ENCODE measurements at regions not wholly inside any gene's neighbourhood (a gene's known extent, or its start where the extent isn't known, plus 50 kb on each side); places are given as distances from the start of the nearest gene placed in this dataset.

DNA sequence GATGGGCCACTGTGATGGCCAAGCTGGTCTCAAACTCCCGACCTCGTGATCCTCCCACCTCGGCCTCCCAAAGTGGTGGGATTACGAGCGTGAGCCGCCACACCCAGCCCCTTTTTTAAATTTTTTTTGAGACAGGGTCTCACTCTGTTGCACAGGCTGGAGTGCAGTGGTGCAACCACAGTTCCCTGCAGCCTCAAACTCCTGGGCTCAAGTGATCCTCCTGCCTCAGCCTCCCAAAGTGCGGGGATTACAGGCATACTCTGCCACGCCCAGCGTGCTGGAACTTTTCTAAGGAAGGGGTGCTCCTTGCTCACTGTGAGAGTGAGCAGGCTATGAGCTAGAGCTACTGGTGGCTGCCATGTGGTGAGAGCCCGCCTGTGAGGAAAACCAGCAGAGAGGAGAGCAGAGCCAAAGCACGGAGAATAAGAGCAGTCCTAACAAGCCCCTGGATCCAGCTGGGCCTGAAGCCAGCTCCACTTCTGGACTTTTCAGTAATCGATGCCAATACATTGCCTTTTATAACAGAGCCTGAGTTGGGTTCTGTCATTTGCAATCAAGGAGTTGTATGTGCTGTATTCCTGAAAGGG is 75.5 kb upstream of the UNC5A start:
- TF ChIP-seq, protein P1, sequence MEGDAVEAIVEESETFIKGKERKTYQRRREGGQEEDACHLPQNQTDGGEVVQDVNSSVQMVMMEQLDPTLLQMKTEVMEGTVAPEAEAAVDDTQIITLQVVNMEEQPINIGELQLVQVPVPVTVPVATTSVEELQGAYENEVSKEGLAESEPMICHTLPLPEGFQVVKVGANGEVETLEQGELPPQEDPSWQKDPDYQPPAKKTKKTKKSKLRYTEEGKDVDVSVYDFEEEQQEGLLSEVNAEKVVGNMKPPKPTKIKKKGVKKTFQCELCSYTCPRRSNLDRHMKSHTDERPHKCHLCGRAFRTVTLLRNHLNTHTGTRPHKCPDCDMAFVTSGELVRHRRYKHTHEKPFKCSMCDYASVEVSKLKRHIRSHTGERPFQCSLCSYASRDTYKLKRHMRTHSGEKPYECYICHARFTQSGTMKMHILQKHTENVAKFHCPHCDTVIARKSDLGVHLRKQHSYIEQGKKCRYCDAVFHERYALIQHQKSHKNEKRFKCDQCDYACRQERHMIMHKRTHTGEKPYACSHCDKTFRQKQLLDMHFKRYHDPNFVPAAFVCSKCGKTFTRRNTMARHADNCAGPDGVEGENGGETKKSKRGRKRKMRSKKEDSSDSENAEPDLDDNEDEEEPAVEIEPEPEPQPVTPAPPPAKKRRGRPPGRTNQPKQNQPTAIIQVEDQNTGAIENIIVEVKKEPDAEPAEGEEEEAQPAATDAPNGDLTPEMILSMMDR (IDR thresholded peaks at IDR 0.05; ENCODE audit: insufficient read depth, low read length): no peak
- TF ChIP-seq, protein P2, sequence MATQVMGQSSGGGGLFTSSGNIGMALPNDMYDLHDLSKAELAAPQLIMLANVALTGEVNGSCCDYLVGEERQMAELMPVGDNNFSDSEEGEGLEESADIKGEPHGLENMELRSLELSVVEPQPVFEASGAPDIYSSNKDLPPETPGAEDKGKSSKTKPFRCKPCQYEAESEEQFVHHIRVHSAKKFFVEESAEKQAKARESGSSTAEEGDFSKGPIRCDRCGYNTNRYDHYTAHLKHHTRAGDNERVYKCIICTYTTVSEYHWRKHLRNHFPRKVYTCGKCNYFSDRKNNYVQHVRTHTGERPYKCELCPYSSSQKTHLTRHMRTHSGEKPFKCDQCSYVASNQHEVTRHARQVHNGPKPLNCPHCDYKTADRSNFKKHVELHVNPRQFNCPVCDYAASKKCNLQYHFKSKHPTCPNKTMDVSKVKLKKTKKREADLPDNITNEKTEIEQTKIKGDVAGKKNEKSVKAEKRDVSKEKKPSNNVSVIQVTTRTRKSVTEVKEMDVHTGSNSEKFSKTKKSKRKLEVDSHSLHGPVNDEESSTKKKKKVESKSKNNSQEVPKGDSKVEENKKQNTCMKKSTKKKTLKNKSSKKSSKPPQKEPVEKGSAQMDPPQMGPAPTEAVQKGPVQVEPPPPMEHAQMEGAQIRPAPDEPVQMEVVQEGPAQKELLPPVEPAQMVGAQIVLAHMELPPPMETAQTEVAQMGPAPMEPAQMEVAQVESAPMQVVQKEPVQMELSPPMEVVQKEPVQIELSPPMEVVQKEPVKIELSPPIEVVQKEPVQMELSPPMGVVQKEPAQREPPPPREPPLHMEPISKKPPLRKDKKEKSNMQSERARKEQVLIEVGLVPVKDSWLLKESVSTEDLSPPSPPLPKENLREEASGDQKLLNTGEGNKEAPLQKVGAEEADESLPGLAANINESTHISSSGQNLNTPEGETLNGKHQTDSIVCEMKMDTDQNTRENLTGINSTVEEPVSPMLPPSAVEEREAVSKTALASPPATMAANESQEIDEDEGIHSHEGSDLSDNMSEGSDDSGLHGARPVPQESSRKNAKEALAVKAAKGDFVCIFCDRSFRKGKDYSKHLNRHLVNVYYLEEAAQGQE (IDR thresholded peaks at IDR 0.05; ENCODE audit: insufficient replicate concordance, low read depth): no peak
- no peak for TF ChIP-seq GABPA (IDR thresholded peaks at IDR 0.05; ENCODE audit: low read depth)

Data from HL-60 (cell line).